ENCODE measurements at regions not wholly inside any gene's neighbourhood (a gene's known extent, or its start where the extent isn't known, plus 50 kb on each side); places are given as distances from the start of the nearest gene placed in this dataset.

DNA sequence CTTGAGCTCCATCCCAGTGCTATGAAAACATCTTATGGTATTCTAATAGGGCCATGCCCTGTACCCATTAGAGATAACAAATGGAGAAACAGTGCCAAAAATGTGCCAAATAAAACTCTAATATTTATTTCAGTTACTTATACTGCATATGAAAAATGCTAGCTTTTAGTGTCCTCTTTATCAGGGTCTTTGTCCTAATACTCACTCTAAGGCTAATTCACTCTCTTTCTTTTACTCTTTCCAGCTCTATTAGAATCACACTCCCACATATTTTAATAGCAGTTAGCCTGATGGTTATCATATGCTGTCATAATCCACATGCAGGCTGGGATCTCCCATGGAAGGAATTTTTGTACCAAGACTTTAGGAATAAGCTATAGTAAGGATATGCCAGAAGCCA, 408.4 kb downstream of the ETV1 start:
- Histone ChIP-seq H3K4me3 (ENCODE audit: insufficient read depth, low read length, poor library complexity, severe bottlenecking) (no peak overlapping the region), H3K9me3 (ENCODE audit: insufficient read depth, low read length) (0 out of 2 replicates have a peak, but pooled peaks cover 1% of the 10 kb centered on the region), H3K79me2 (ENCODE audit: insufficient read depth, low read length) (no peaks in the 10 kb centered on the region), H4K20me1 (ENCODE audit: low read depth, low read length) (no peaks in the 10 kb centered on the region), H3K9ac (ENCODE audit: low read length) (no peak overlapping the region), H3K9me2 (replicated peaks; ENCODE audit: insufficient read depth, low read length) (no peaks in the 10 kb centered on the region), H3K4me2 (ENCODE audit: low read depth, low read length, poor library complexity, severe bottlenecking) (no peak overlapping the region), H2AFZ (ENCODE audit: low read depth, low read length, severe bottlenecking) (no peak overlapping the region), H3K36me3 (ENCODE audit: low read length) (0 out of 2 replicates have a peak, but pooled peaks cover 4% of the 10 kb centered on the region), H3K27me3 (ENCODE audit: low read length) (no peaks in the 10 kb centered on the region), H3K27ac (ENCODE audit: low read depth, low read length) (no peak overlapping the region), H3F3A (ENCODE audit: insufficient read depth) (no peaks in the 10 kb centered on the region)
- no peak for TF ChIP-seq EZH2phosphoT487 (conservative IDR thresholded peaks at IDR 0.05; ENCODE audit: low read length)

DNA sequence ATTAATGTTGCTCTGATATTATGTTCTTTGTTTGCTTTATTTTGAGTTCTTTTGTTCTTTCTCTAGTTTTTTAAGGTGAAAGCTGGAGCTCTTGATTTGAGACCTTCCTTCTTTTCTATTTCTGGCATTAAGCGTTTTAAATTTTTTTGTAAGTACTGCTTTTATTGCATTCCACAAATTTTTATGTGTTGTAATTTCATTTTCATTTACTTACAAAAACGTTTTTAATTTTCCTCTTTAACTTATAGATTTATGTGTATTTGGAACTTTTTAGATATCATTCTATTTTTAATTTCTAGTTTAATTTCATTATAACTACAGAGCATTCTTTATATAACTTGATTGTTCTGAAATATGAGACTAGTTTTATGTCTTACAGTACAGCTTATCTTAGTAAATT, 395.6 kb downstream of the ETV1 start:
- Histone ChIP-seq H3F3A (ENCODE audit: insufficient read depth) (no peaks in the 10 kb centered on the region), H3K9me2 (replicated peaks; ENCODE audit: insufficient read depth, low read length) (no peaks in the 10 kb centered on the region), H3K27ac (ENCODE audit: low read depth, low read length) (no peak overlapping the region), H3K4me2 (ENCODE audit: low read depth, low read length, poor library complexity, severe bottlenecking) (no peak overlapping the region), H2AFZ (ENCODE audit: low read depth, low read length, severe bottlenecking) (no peak overlapping the region), H3K36me3 (ENCODE audit: low read length) (0 out of 2 replicates have a peak, but pooled peaks cover 7% of the 10 kb centered on the region), H3K4me3 (ENCODE audit: insufficient read depth, low read length, poor library complexity, severe bottlenecking) (no peak overlapping the region), H3K9me3 (ENCODE audit: insufficient read depth, low read length) (peaks cover 15% of the 10 kb centered on the region; the same call in 1 of the 2 replicates), H3K9ac (ENCODE audit: low read length) (no peak overlapping the region), H4K20me1 (ENCODE audit: low read depth, low read length) (no peaks in the 10 kb centered on the region; the same call in 1 of the 2 replicates), H3K79me2 (ENCODE audit: insufficient read depth, low read length) (no peaks in the 10 kb centered on the region), H3K27me3 (ENCODE audit: low read length) (no peaks in the 10 kb centered on the region)
- TF ChIP-seq, protein P1, sequence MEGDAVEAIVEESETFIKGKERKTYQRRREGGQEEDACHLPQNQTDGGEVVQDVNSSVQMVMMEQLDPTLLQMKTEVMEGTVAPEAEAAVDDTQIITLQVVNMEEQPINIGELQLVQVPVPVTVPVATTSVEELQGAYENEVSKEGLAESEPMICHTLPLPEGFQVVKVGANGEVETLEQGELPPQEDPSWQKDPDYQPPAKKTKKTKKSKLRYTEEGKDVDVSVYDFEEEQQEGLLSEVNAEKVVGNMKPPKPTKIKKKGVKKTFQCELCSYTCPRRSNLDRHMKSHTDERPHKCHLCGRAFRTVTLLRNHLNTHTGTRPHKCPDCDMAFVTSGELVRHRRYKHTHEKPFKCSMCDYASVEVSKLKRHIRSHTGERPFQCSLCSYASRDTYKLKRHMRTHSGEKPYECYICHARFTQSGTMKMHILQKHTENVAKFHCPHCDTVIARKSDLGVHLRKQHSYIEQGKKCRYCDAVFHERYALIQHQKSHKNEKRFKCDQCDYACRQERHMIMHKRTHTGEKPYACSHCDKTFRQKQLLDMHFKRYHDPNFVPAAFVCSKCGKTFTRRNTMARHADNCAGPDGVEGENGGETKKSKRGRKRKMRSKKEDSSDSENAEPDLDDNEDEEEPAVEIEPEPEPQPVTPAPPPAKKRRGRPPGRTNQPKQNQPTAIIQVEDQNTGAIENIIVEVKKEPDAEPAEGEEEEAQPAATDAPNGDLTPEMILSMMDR (IDR thresholded peaks at IDR 0.05; ENCODE audit: insufficient read depth, low read length, poor library complexity, severe bottlenecking): no peak

DNA sequence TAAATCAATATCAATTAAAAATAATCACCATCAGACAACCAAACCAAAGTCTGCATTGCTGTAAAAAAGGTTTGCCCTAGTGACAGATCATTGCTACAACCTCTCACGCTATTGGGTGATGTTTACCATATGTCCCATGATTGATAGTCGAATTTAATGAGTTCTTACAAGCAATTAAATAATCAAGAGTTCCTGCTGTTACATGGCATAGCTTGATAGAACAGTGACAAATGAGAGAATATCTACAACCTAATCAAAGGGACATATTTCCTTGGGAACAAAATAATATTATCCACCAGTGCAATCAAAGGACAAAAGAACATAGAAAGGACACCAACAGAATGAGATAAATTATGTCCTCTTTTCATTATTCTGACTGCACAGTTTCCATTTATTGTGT, 387.4 kb downstream of the ETV1 start:
- Histone ChIP-seq H3K4me3 (ENCODE audit: insufficient read depth, low read length, poor library complexity, severe bottlenecking) (no peak overlapping the region), H3K79me2 (ENCODE audit: insufficient read depth, low read length) (no peaks in the 10 kb centered on the region), H3K9ac (ENCODE audit: low read length) (no peak overlapping the region), H3K36me3 (ENCODE audit: low read length) (no peaks in the 10 kb centered on the region; the same call in 1 of the 2 replicates), H3K4me2 (ENCODE audit: low read depth, low read length, poor library complexity, severe bottlenecking) (no peak overlapping the region), H2AFZ (ENCODE audit: low read depth, low read length, severe bottlenecking) (no peak overlapping the region), H3K9me3 (ENCODE audit: insufficient read depth, low read length) (peaks cover 6% of the 10 kb centered on the region; the same call in 1 of the 2 replicates), H3K27ac (ENCODE audit: low read depth, low read length) (no peak overlapping the region), H4K20me1 (ENCODE audit: low read depth, low read length) (no peaks in the 10 kb centered on the region), H3K9me2 (replicated peaks; ENCODE audit: insufficient read depth, low read length) (no peaks in the 10 kb centered on the region), H3F3A (ENCODE audit: insufficient read depth) (no peaks in the 10 kb centered on the region), H3K27me3 (ENCODE audit: low read length) (no peaks in the 10 kb centered on the region)
- TF ChIP-seq EZH2phosphoT487 (conservative IDR thresholded peaks at IDR 0.05; ENCODE audit: low read length): no peak
- TF ChIP-seq, protein P1 (IDR thresholded peaks at IDR 0.05; ENCODE audit: insufficient read depth, low read length, poor library complexity, severe bottlenecking): no peak

DNA sequence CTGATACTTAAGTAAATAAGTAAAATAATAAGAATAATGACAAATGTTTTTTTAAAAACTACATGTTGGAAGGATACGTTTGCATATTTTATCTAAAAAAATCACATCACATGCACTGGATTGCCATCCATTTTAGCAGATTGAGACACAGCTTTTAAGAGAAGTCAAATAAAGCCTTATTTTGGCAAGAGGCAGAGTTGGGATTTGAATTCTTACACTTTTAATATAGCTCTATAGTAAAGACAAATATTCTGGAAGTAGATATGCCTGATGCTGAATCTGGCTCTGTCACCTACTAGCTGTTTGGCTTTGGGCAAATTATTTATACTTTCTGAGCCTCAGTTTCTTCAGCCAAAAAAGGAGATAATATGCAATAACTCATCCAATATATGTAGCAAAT, 386.4 kb downstream of the ETV1 start:
- no peaks in the 10 kb centered on the region for H3K79me2 ChIP-seq (ENCODE audit: insufficient read depth, low read length)

More for the DNA sequence above, 386.4 kb downstream of the ETV1 start:
- Histone ChIP-seq H2AFZ (ENCODE audit: low read depth, low read length, severe bottlenecking) (no peak overlapping the region), H3K27ac (ENCODE audit: low read depth, low read length) (no peak overlapping the region), H3K36me3 (ENCODE audit: low read length) (no peaks in the 10 kb centered on the region; the same call in 1 of the 2 replicates), H3K27me3 (ENCODE audit: low read length) (no peaks in the 10 kb centered on the region), H3K9ac (ENCODE audit: low read length) (no peak overlapping the region), H3K4me2 (ENCODE audit: low read depth, low read length, poor library complexity, severe bottlenecking) (no peak overlapping the region), H3K9me3 (ENCODE audit: insufficient read depth, low read length) (peaks cover 16% of the 10 kb centered on the region; the same call in 1 of the 2 replicates), H3F3A (ENCODE audit: insufficient read depth) (no peaks in the 10 kb centered on the region), H4K20me1 (ENCODE audit: low read depth, low read length) (no peaks in the 10 kb centered on the region), H3K4me3 (ENCODE audit: insufficient read depth, low read length, poor library complexity, severe bottlenecking) (no peak overlapping the region), H3K9me2 (replicated peaks; ENCODE audit: insufficient read depth, low read length) (no peaks in the 10 kb centered on the region)
- TF ChIP-seq, protein P1 (IDR thresholded peaks at IDR 0.05; ENCODE audit: insufficient read depth, low read length, poor library complexity, severe bottlenecking): no peak
- TF ChIP-seq EZH2phosphoT487 (conservative IDR thresholded peaks at IDR 0.05; ENCODE audit: low read length): no peak

All from SU-DHL-6 (cell line).